ENCODE measurements at regions not wholly inside any gene's neighbourhood (a gene's known extent, or its start where the extent isn't known, plus 50 kb on each side); places are given as distances from the start of the nearest gene placed in this dataset.

GRCh38 chr3:181940703-181941102 lies 229.0 kb downstream of the SOX2 start:
- FAIRE-seq (no peak), DNase-seq (no peak)
- intact Hi-C loops (cut with DNase I): no loop called here
- Histone ChIP-seq H3K4me1 (ENCODE audit: control insufficient read depth in 2 of 3, insufficient read depth in 2 of 3, low read depth in 1 of 3, low read length in 3 of 3) (no peaks in the 10 kb centered on the region), H3K9ac (ENCODE audit: low read length in 3 of 3) (no peak overlapping the region), H3K27me3 (ENCODE audit: control insufficient read depth, insufficient read depth, low read length) (no peaks in the 10 kb centered on the region), H3K4me3 (ENCODE audit: low read length in 3 of 3) (no peak overlapping the region), H3K27ac (ENCODE audit: low read depth in 2 of 2, low read length in 2 of 2) (no peak overlapping the region), H3K36me3 (ENCODE audit: control insufficient read depth in 2 of 3, insufficient read depth in 3 of 3, low read length in 3 of 3) (no peaks in the 10 kb centered on the region), H3K9me3 (ENCODE audit: control insufficient read depth in 2 of 3, insufficient read depth in 1 of 3, low read length in 3 of 3) (no peaks in the 10 kb centered on the region)
- TF ChIP-seq CTCF (IDR thresholded peaks at IDR 0.05; ENCODE audit: borderline replicate concordance, extremely low read depth, insufficient read depth): no peak

GRCh38 chr3:181941250-181941649 lies 229.5 kb downstream of the SOX2 start:
- DNase-seq: no peak
- H3K27ac ChIP-seq (ENCODE audit: low read depth in 2 of 2, low read length in 2 of 2): no peak overlapping the region
- no peaks in the 10 kb centered on the region for H3K36me3 ChIP-seq (ENCODE audit: control insufficient read depth in 2 of 3, insufficient read depth in 3 of 3, low read length in 3 of 3)
- H3K9ac ChIP-seq (ENCODE audit: low read length in 3 of 3): no peak overlapping the region
- no peak for FAIRE-seq
- TF ChIP-seq CTCF (IDR thresholded peaks at IDR 0.05; ENCODE audit: borderline replicate concordance, extremely low read depth, insufficient read depth): no peak
- no peaks in the 10 kb centered on the region for H3K9me3 ChIP-seq (ENCODE audit: control insufficient read depth in 2 of 3, insufficient read depth in 1 of 3, low read length in 3 of 3)
- H3K4me3 ChIP-seq (ENCODE audit: low read length in 3 of 3): no peak overlapping the region
- intact Hi-C loops (cut with DNase I): no loop called here
- no peaks in the 10 kb centered on the region for H3K27me3 ChIP-seq (ENCODE audit: control insufficient read depth, insufficient read depth, low read length)
- H3K4me1 ChIP-seq (ENCODE audit: control insufficient read depth in 2 of 3, insufficient read depth in 2 of 3, low read depth in 1 of 3, low read length in 3 of 3): no peaks in the 10 kb centered on the region

- intact Hi-C loops (cut with DNase I): no loop called here
- Histone ChIP-seq H3K9ac (ENCODE audit: low read length in 3 of 3) (no peak overlapping the region), H3K27ac (ENCODE audit: low read depth in 2 of 2, low read length in 2 of 2) (no peak overlapping the region), H3K36me3 (ENCODE audit: control insufficient read depth in 2 of 3, insufficient read depth in 3 of 3, low read length in 3 of 3) (no peaks in the 10 kb centered on the region), H3K4me1 (ENCODE audit: control insufficient read depth in 2 of 3, insufficient read depth in 2 of 3, low read depth in 1 of 3, low read length in 3 of 3) (no peaks in the 10 kb centered on the region), H3K27me3 (ENCODE audit: control insufficient read depth, insufficient read depth, low read length) (no peaks in the 10 kb centered on the region), H3K4me3 (ENCODE audit: low read length in 3 of 3) (no peak overlapping the region), H3K9me3 (ENCODE audit: control insufficient read depth in 2 of 3, insufficient read depth in 1 of 3, low read length in 3 of 3) (no peaks in the 10 kb centered on the region)
- DNase-seq (peak in 2 of 5 donors; percentile 13 to 16), FAIRE-seq (no peak)
- no peak for TF ChIP-seq CTCF (IDR thresholded peaks at IDR 0.05; ENCODE audit: borderline replicate concordance, extremely low read depth, insufficient read depth)
Measured at GRCh38 chr3:181943285-181943684, 231.6 kb downstream of the SOX2 start.

GRCh38 chr3:181947606-181948005 lies 235.9 kb downstream of the SOX2 start:
- no peak overlapping the region for H3K9ac ChIP-seq (ENCODE audit: low read length in 3 of 3)
- no peak overlapping the region for H3K27ac ChIP-seq (ENCODE audit: low read depth in 2 of 2, low read length in 2 of 2)
- DNase-seq (no peak), FAIRE-seq (no peak)
- H3K4me1 ChIP-seq (ENCODE audit: control insufficient read depth in 2 of 3, insufficient read depth in 2 of 3, low read depth in 1 of 3, low read length in 3 of 3): no peaks in the 10 kb centered on the region
- H3K9me3 ChIP-seq (ENCODE audit: control insufficient read depth in 2 of 3, insufficient read depth in 1 of 3, low read length in 3 of 3): no peaks in the 10 kb centered on the region
- no peak for TF ChIP-seq CTCF (IDR thresholded peaks at IDR 0.05; ENCODE audit: borderline replicate concordance, extremely low read depth, insufficient read depth)
- intact Hi-C loops (cut with DNase I): no loop called here
- no peak overlapping the region for H3K4me3 ChIP-seq (ENCODE audit: low read length in 3 of 3)
- H3K27me3 ChIP-seq (ENCODE audit: control insufficient read depth, insufficient read depth, low read length): no peaks in the 10 kb centered on the region
- no peaks in the 10 kb centered on the region for H3K36me3 ChIP-seq (ENCODE audit: control insufficient read depth in 2 of 3, insufficient read depth in 3 of 3, low read length in 3 of 3)

All from kidney (tissue), 13 donors.